Prostate gland (tissue), 2 donors: ENCODE measurements at regions not wholly inside any gene's neighbourhood (a gene's known extent, or its start where the extent isn't known, plus 50 kb on each side); places are given as distances from the start of the nearest gene placed in this dataset.

Experiments used
- DNase-seq: peaks from one replicate; pipeline ENCODE4 v3.0.0-alpha.2; 2019; ENCODE audit warnings: low spot score
- H3K27ac ChIP-seq, 2 donors: fragments of 200-600 bp; sonication (generic); 2 replicates each; pipeline ENCODE4 v1.5.1; 2017 to 2019
- H3K27me3 ChIP-seq: fragments of 200-600 bp; sonication (generic); replicated peaks from 2 replicates; pipeline ENCODE4 v1.5.1; 2019; ENCODE audit not compliant: insufficient read depth
- H3K36me3 ChIP-seq, 2 donors: fragments of 200-600 bp; sonication (generic); 1 replicate in 1 of 2; 2 replicates in 1 of 2; pipeline versions ENCODE4 v1.5.1 to v1.8.1; 2017 to 2019
- H3K4me1 ChIP-seq: fragments of 200-600 bp; sonication (generic); replicated peaks from 2 replicates; pipeline ENCODE4 v1.5.1; 2019
- H3K4me3 ChIP-seq, 2 donors: fragments of 200-600 bp; sonication (generic); 2 replicates each; pipeline ENCODE4 v1.5.1; 2017 to 2019
- H3K9me3 ChIP-seq: fragments of 200-600 bp; sonication (generic); 2 replicates; pipeline ENCODE4 v1.5.1; 2017
- POLR2A ChIP-seq: fragments of 450-650 bp; IDR thresholded peaks from one replicate; pipeline ENCODE4 v1.6.1; 2016; ENCODE audit warnings: antibody characterized with exemption, mild to moderate bottlenecking
- POLR2AphosphoS5 ChIP-seq: sonication (generic); formaldehyde crosslinking; IDR thresholded peaks from one replicate; pipeline ENCODE4 v1.6.1; 2017; ENCODE audit warnings: antibody characterized with exemption
- WGBS: methylation state at CpG from one replicate; pipeline ENCODE4 v1.1.5; 2018; 5-methylcytosine and 5-hydroxymethylcytosine counted together
- intact Hi-C: fragments of 100-400 bp; cut with DNase I; formaldehyde crosslinking; loops from one replicate; pipeline ENCODE4 v1.14.2; 2022
- TF ChIP-seq, protein P1 (sequence below), 4 experiments: fragments of 200-600 bp in 2 of 4; fragments of 450-650 bp in 2 of 4; sonication (generic) in 2 of 4; IDR thresholded peaks; 1 replicate in 3 of 4; 2 replicates in 1 of 4; pipeline ENCODE4 v1.5.1; 2016 to 2019; ENCODE audit warnings: antibody characterized with exemption in 4 of 4, mild to moderate bottlenecking in 2 of 4, moderate library complexity in 2 of 4

DNA sequence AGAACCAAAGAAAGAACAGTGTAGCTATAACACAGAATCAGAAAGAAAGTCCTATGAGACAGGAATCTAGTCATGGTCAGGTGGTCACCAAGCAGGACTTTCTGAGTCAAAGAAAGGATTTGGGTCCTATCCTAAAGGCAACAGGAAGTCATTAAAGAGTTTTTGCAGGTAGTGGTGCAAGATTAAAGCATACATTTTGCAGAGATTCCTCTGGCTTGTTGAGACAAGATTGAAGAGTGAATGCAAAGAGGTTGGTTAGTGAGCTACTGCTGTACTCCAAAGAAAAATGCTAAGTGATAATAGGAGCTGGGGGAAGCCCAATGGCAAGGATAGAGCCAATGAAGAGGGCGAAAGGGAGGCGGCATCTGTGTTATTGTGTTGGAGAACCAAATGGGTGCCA is 300.5 kb upstream of the KIF2A start:
- no peak overlapping the region for H3K4me3 ChIP-seq
- no peaks in the 10 kb centered on the region for H3K9me3 ChIP-seq
- 92% methylated on average over 2 of the region's 2 CpGs for WGBS
- intact Hi-C loops = no loop called here
- no peak overlapping the region for H3K27ac ChIP-seq
- H3K36me3 ChIP-seq = no peaks in the 10 kb centered on the region
- DNase-seq = no peak
- no peaks in the 10 kb centered on the region for H3K27me3 ChIP-seq
- TF ChIP-seq, protein P1, sequence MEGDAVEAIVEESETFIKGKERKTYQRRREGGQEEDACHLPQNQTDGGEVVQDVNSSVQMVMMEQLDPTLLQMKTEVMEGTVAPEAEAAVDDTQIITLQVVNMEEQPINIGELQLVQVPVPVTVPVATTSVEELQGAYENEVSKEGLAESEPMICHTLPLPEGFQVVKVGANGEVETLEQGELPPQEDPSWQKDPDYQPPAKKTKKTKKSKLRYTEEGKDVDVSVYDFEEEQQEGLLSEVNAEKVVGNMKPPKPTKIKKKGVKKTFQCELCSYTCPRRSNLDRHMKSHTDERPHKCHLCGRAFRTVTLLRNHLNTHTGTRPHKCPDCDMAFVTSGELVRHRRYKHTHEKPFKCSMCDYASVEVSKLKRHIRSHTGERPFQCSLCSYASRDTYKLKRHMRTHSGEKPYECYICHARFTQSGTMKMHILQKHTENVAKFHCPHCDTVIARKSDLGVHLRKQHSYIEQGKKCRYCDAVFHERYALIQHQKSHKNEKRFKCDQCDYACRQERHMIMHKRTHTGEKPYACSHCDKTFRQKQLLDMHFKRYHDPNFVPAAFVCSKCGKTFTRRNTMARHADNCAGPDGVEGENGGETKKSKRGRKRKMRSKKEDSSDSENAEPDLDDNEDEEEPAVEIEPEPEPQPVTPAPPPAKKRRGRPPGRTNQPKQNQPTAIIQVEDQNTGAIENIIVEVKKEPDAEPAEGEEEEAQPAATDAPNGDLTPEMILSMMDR (IDR thresholded peaks at IDR 0.05) = no peak
- TF ChIP-seq POLR2AphosphoS5 (no peak), POLR2A (no peak)
- H3K4me1 ChIP-seq = no peaks in the 10 kb centered on the region

DNA sequence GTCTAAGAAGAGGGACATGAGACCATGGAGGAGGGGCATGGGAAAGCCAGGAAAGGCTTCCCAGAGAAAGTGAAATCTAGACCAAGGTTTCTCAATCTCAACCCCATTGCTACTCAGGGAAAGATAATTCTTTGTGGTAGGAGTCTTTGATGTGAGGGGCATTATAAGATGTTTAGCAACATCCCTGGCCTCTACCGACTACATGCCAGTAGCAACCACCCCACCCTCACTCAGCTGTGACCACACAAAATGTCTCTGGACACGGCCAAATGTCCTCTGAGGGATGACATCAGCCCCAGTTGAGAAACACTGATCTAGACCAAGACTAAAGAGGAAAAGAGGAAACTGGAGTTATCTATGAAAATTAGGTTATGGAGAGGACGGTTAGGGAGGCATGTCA is 298.5 kb upstream of the KIF2A start:
- Histone ChIP-seq H3K4me1 (no peaks in the 10 kb centered on the region), H3K36me3 (no peaks in the 10 kb centered on the region), H3K27me3 (no peaks in the 10 kb centered on the region), H3K27ac (no peak overlapping the region), H3K9me3 (no peaks in the 10 kb centered on the region), H3K4me3 (no peak overlapping the region)
- intact Hi-C loops = no loop called here
- no peak for DNase-seq
- TF ChIP-seq POLR2A = no peak
- TF ChIP-seq, protein P1 (IDR thresholded peaks at IDR 0.05) = no peak
- no peak for TF ChIP-seq POLR2AphosphoS5
- WGBS = 72% methylated on average over 3 of the region's 3 CpGs

DNA sequence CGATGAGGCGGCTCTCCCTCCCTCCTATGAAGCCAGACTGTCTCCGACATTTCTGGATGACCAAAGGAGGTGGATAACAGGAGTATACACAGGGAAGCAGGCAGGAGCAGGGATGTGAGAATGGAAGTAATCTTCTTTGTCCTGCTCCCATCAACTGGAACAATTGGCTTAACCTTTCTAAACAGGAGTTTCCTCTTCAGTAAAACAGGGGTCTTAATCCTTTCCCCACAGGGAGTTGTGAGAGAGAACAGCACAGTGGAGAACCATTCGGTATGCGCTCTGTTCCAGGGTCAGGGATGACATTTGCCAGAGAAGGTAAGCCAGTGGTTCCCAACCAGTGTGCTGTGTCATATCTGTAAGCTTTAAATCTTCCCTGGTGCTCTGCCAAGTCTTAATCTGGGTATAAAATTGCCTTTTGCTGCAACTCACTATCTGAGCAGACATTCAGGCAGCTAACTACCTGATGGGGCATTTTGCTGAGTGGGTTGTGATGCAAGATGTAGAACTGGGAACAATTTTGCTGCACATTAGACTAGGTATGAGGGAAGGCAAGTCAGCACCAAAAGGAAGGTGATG is 294.8 kb upstream of the KIF2A start:
- WGBS = 82% methylated on average over 5 of the region's 5 CpGs
- intact Hi-C loops = no loop called here

DNA sequence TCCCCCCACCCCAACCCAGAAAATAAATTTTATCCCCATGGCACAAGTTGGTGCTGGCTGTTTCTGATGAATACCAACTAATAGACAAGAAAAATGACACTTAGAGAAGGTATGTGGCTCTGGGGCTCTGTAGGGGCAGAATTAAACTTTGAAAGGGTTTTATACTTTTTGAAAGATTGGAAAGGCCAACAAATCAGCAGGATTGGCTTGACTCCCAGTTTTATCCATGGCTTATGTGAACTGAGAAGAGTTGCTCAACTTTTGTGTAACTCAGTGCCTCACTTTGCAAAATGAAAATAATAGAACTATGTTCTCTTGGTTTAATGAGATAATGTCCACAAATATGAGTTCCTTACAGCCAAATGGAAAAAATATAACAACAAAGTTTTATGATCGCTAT is 288.9 kb upstream of the KIF2A start:
- no peak overlapping the region for H3K27ac ChIP-seq
- WGBS = 64% methylated on average over 1 of the region's 1 CpG
- no peaks in the 10 kb centered on the region for H3K9me3 ChIP-seq
- TF ChIP-seq POLR2A (no peak), POLR2AphosphoS5 (no peak)
- TF ChIP-seq, protein P1 (IDR thresholded peaks at IDR 0.05) = no peak
- intact Hi-C loops = no loop called here
- H3K4me1 ChIP-seq = no peaks in the 10 kb centered on the region
- no peaks in the 10 kb centered on the region for H3K27me3 ChIP-seq
- no peaks in the 10 kb centered on the region for H3K36me3 ChIP-seq
- no peak for DNase-seq
- no peak overlapping the region for H3K4me3 ChIP-seq

More for the DNA sequence above, 294.8 kb upstream of the KIF2A start:
- Histone ChIP-seq H3K27ac (no peak overlapping the region), H3K4me1 (no peaks in the 10 kb centered on the region), H3K4me3 (no peak overlapping the region), H3K9me3 (no peaks in the 10 kb centered on the region), H3K27me3 (no peaks in the 10 kb centered on the region), H3K36me3 (no peaks in the 10 kb centered on the region)
- DNase-seq = no peak
- TF ChIP-seq POLR2A (no peak), POLR2AphosphoS5 (no peak)
- TF ChIP-seq, protein P1 (IDR thresholded peaks at IDR 0.05) = no peak

DNA sequence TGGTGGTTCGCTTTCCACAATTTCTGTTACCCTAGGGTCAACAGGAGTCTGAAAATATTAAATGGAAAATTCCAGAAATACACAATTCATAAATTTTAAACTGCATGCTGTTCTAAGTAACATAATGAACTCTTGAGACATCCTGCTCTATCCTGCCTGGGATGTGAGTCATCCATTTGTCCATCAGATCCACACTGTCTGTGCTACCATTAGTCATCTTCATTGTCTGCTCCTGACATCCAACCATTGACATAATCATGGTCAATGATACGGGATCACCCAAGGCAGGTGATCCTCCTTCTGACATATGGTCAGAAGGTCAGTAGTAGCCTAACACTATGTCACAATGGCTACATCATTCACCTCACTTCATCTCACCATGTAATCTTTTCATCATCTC is 276.7 kb upstream of the KIF2A start:
- no peak overlapping the region for H3K27ac ChIP-seq
- H3K27me3 ChIP-seq = no peaks in the 10 kb centered on the region
- H3K9me3 ChIP-seq = no peaks in the 10 kb centered on the region
- 80% methylated on average over 2 of the region's 2 CpGs for WGBS
- intact Hi-C loops = no loop called here
- H3K4me1 ChIP-seq = no peaks in the 10 kb centered on the region
- no peaks in the 10 kb centered on the region for H3K36me3 ChIP-seq
- TF ChIP-seq POLR2AphosphoS5 (no peak), POLR2A (no peak)
- TF ChIP-seq, protein P1 (IDR thresholded peaks at IDR 0.05) = no peak
- DNase-seq = no peak
- no peak overlapping the region for H3K4me3 ChIP-seq
